ENCODE measurements at regions not wholly inside any gene's neighbourhood (a gene's known extent, or its start where the extent isn't known, plus 50 kb on each side); places are given as distances from the start of the nearest gene placed in this dataset.

DNA sequence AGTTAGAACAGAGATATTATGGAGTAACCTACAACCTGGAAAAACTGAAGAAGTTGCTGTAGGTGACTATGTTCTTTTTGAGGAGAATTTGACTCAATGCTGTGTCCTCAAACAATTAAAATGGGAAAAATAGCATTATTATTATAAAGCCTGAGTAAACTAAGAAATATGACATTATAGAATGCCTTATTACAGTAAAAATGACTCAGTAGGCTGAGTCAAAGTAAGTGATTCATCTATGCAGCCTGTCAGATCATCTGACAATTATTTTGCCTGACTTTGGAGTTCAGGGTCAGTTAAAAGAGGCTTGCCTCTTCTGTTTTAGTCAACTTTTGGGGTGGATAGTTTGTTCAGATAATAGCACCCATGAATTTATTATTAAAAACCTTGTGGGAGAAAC is 150.8 kb upstream of the PTGFR start:
- H3K27me3 Mint-ChIP-seq = peaks cover 13% of the 10 kb centered on the region
- H3K4me3 Mint-ChIP-seq = no peak overlapping the region
- H3K4me1 Mint-ChIP-seq (ENCODE audit: unreplicated experiment) = no peaks in the 10 kb centered on the region
- H3K9me3 Mint-ChIP-seq = no peaks in the 10 kb centered on the region
- H3K36me3 Mint-ChIP-seq = no peaks in the 10 kb centered on the region
- no peak for DNase-seq (ENCODE audit: extremely low spot score, unreplicated experiment)
- no peak for TF ChIP-seq CTCF (conservative IDR thresholded peaks at IDR 0.05)
- no peak overlapping the region for H3K27ac Mint-ChIP-seq

DNA sequence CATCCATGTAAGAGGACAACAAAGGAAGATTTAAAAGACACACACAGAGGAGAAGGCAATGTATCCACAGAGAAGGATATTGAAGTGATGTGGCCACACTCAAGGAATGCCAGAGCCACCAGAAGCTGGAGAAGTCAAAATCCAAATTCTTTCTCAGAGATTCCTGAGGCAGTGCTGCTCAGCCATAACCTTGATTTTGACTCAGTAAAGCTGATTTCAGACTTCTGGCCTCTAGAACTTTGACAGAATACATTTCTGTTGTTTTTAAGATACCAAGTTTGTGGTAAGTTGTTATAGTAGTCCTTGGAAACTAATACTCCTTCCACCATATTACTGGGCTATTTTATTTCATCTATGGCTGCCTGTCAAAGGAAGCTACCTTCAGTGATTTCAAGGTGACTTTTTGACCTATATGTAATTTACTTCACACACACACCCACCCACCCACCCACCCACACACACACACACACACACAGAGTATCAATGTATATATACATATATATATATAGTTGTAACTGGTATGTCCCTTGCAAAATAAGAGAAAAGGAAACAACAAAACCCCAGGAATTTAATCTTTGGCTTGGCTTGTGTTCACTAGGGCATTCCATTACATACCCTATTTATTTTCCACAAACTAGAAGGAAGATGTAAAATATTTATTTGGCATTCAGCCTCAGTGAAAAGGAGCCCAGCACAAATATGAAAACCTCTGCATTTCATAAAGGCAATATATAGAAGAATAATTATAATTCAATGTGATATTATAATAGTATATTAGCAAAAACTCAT is 142.1 kb upstream of the PTGFR start:
- no peak overlapping the region for H3K4me3 Mint-ChIP-seq
- no peak overlapping the region for H3K27ac Mint-ChIP-seq
- H3K4me1 Mint-ChIP-seq (ENCODE audit: unreplicated experiment) = no peaks in the 10 kb centered on the region
- DNase-seq (ENCODE audit: extremely low spot score, unreplicated experiment) = no peak
- H3K9me3 Mint-ChIP-seq = no peaks in the 10 kb centered on the region
- TF ChIP-seq CTCF (conservative IDR thresholded peaks at IDR 0.05) = no peak
- no peaks in the 10 kb centered on the region for H3K36me3 Mint-ChIP-seq
- peaks cover 10% of the 10 kb centered on the region for H3K27me3 Mint-ChIP-seq

GRCh38 chr1:78351551-78352216 is 139.1 kb upstream of the PTGFR start:
- Mint-ChIP-seq H3K9me3 (no peaks in the 10 kb centered on the region), H3K27me3 (peaks cover 13% of the 10 kb centered on the region)

DNA sequence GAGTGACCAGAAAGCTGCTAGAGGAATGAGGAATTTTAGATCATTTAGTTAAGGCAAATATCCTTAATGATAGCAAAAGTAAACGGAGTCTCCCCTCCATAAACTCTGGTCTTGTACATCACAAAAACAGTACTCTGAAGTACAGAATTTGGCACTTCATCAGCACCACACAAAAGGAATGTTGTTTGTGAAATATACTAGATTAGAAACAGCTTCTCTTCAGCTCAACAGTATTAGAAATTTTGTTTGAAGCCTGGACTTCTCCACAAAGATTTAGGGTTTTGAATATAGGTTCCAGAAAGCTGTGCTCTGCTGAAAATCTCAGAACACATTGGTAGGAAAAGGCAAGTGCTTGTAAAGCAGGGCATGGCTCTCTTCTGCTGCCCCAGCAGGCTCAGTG is 135.1 kb upstream of the PTGFR start:
- H3K27me3 Mint-ChIP-seq = peaks cover 13% of the 10 kb centered on the region
- DNase-seq (ENCODE audit: extremely low spot score, unreplicated experiment) = no peak

More at GRCh38 chr1:78351551-78352216, 139.1 kb upstream of the PTGFR start:
- no peak for DNase-seq (ENCODE audit: extremely low spot score, unreplicated experiment)
- Mint-ChIP-seq H3K4me3 (no peak overlapping the region), H3K27ac (no peak overlapping the region), H3K4me1 (ENCODE audit: unreplicated experiment) (no peaks in the 10 kb centered on the region), H3K36me3 (no peaks in the 10 kb centered on the region)
- TF ChIP-seq CTCF (conservative IDR thresholded peaks at IDR 0.05) = no peak

DNA sequence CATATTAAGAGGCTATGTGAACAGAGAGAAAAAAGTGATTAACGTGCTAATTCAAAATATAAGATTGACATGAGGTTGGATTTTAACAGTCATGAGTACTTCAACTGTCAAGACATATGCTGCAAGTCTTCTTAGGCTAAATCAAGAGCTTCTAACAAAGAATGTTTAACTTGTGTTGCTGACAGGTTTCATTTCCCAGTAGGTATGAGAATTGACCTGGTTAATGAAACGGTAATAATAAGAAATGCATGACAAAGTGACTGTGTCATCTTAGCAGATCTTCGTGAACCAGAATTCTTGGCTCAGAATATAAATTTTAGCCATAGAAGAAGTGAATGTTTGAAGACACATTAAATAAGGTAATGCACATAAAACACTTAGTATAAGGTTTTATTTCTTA is 132.6 kb upstream of the PTGFR start:
- Mint-ChIP-seq H3K4me1 (ENCODE audit: unreplicated experiment) (peaks cover 7% of the 10 kb centered on the region), H3K27ac (no peak overlapping the region), H3K4me3 (no peak overlapping the region), H3K9me3 (no peaks in the 10 kb centered on the region), H3K36me3 (no peaks in the 10 kb centered on the region), H3K27me3 (peaks cover 11% of the 10 kb centered on the region)
- TF ChIP-seq CTCF (conservative IDR thresholded peaks at IDR 0.05) = no peak
- no peak for DNase-seq (ENCODE audit: extremely low spot score, unreplicated experiment)

More for the DNA sequence above, 135.1 kb upstream of the PTGFR start:
- no peaks in the 10 kb centered on the region for H3K36me3 Mint-ChIP-seq
- no peak overlapping the region for H3K4me3 Mint-ChIP-seq
- H3K4me1 Mint-ChIP-seq (ENCODE audit: unreplicated experiment) = peaks cover 7% of the 10 kb centered on the region
- H3K27ac Mint-ChIP-seq = no peak overlapping the region
- no peaks in the 10 kb centered on the region for H3K9me3 Mint-ChIP-seq
- no peak for TF ChIP-seq CTCF (conservative IDR thresholded peaks at IDR 0.05)

Data from type B pancreatic cell (in vitro differentiated cells).